ENCODE measurements at regions not wholly inside any gene's neighbourhood (a gene's known extent, or its start where the extent isn't known, plus 50 kb on each side); places are given as distances from the start of the nearest gene placed in this dataset.

- TF ChIP-seq POLR2A (IDR thresholded peaks at IDR 0.05; ENCODE audit: extremely low read depth, insufficient read length), result no peak
- TF ChIP-seq, protein P1, sequence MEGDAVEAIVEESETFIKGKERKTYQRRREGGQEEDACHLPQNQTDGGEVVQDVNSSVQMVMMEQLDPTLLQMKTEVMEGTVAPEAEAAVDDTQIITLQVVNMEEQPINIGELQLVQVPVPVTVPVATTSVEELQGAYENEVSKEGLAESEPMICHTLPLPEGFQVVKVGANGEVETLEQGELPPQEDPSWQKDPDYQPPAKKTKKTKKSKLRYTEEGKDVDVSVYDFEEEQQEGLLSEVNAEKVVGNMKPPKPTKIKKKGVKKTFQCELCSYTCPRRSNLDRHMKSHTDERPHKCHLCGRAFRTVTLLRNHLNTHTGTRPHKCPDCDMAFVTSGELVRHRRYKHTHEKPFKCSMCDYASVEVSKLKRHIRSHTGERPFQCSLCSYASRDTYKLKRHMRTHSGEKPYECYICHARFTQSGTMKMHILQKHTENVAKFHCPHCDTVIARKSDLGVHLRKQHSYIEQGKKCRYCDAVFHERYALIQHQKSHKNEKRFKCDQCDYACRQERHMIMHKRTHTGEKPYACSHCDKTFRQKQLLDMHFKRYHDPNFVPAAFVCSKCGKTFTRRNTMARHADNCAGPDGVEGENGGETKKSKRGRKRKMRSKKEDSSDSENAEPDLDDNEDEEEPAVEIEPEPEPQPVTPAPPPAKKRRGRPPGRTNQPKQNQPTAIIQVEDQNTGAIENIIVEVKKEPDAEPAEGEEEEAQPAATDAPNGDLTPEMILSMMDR (IDR thresholded peaks at IDR 0.05; ENCODE audit: low read depth, low read length), result no peak
- TF ChIP-seq, protein P2, sequence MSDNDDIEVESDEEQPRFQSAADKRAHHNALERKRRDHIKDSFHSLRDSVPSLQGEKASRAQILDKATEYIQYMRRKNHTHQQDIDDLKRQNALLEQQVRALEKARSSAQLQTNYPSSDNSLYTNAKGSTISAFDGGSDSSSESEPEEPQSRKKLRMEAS (IDR thresholded peaks at IDR 0.05; ENCODE audit: low read depth, low read length), result no peak
- no peak for TF ChIP-seq MYC (IDR thresholded peaks at IDR 0.05; ENCODE audit: low read depth, low read length)
Observed at GRCh38 chr2:133792223-133792622, 224.0 kb upstream of the NCKAP5 start.

Data from NB4 (cell line).